OCI-LY7 (cell line): ENCODE measurements at regions not wholly inside any gene's neighbourhood (a gene's known extent, or its start where the extent isn't known, plus 50 kb on each side); places are given as distances from the start of the nearest gene placed in this dataset.

ENCODE experiments used
- EZH2phosphoT487 ChIP-seq: fragments of 200-600 bp; sonication (generic); IDR thresholded peaks from 2 replicates; pipeline ENCODE4 v1.6.1; 2018; ENCODE audit warnings: low read depth, borderline replicate concordance, mild to moderate bottlenecking, mixed run types, antibody characterized with exemption, low read length, moderate library complexity, mixed read lengths
- TF ChIP-seq, protein P1 (sequence below): fragments of 200-600 bp; sonication (generic); conservative IDR thresholded peaks from 2 replicates; pipeline ENCODE4 v1.5.1; 2014; ENCODE audit warnings: mild to moderate bottlenecking, antibody characterized with exemption, low read length, moderate library complexity, mixed read lengths

GRCh38 chr17:5775098-5775497 lies 190.8 kb upstream of the NLRP1 start:
- TF ChIP-seq, protein P1, sequence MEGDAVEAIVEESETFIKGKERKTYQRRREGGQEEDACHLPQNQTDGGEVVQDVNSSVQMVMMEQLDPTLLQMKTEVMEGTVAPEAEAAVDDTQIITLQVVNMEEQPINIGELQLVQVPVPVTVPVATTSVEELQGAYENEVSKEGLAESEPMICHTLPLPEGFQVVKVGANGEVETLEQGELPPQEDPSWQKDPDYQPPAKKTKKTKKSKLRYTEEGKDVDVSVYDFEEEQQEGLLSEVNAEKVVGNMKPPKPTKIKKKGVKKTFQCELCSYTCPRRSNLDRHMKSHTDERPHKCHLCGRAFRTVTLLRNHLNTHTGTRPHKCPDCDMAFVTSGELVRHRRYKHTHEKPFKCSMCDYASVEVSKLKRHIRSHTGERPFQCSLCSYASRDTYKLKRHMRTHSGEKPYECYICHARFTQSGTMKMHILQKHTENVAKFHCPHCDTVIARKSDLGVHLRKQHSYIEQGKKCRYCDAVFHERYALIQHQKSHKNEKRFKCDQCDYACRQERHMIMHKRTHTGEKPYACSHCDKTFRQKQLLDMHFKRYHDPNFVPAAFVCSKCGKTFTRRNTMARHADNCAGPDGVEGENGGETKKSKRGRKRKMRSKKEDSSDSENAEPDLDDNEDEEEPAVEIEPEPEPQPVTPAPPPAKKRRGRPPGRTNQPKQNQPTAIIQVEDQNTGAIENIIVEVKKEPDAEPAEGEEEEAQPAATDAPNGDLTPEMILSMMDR, result no peak
- TF ChIP-seq EZH2phosphoT487, result no peak
